ENCODE measurements at regions not wholly inside any gene's neighbourhood (a gene's known extent, or its start where the extent isn't known, plus 50 kb on each side); places are given as distances from the start of the nearest gene placed in this dataset.

- DNase-seq (ENCODE audit: low read depth), result no peak
Measured at GRCh38 chr13:104740641-104741222, 1674.5 kb upstream of the SLC10A2 start.

GRCh38 chr13:104737713-104738112 is 1671.5 kb upstream of the SLC10A2 start:
- no peak for DNase-seq (ENCODE audit: low read depth)

- DNase-seq (ENCODE audit: low read depth), result no peak
Measured at GRCh38 chr13:104733427-104733826, 1667.2 kb upstream of the SLC10A2 start.

GRCh38 chr13:104715111-104715510 is 1648.9 kb upstream of the SLC10A2 start:
- DNase-seq (ENCODE audit: low read depth), result no peak

GRCh38 chr13:104705031-104705750 is 1639.0 kb upstream of the SLC10A2 start:
- DNase-seq (ENCODE audit: low read depth), result no peak

- DNase-seq (ENCODE audit: low read depth), result no peak
Measured at GRCh38 chr13:104701591-104701990, 1635.4 kb upstream of the SLC10A2 start.

GRCh38 chr13:104694397-104694796 is 1628.2 kb upstream of the SLC10A2 start:
- no peak for DNase-seq (ENCODE audit: low read depth)

- DNase-seq (ENCODE audit: low read depth), result no peak
Measured at GRCh38 chr13:104693126-104693525, 1626.9 kb upstream of the SLC10A2 start.

- DNase-seq (ENCODE audit: low read depth), result no peak
Measured at GRCh38 chr13:104691767-104692467, 1625.7 kb upstream of the SLC10A2 start.

- DNase-seq (ENCODE audit: low read depth), result no peak
Measured at GRCh38 chr13:104686484-104686883, 1620.3 kb upstream of the SLC10A2 start.

- no peak for DNase-seq (ENCODE audit: low read depth)
Measured at GRCh38 chr13:104683789-104684188, 1617.6 kb upstream of the SLC10A2 start.

- no peak for DNase-seq (ENCODE audit: low read depth)
Measured at GRCh38 chr13:104678161-104678560, 1611.9 kb upstream of the SLC10A2 start.

GRCh38 chr13:104671901-104672300 is 1605.7 kb upstream of the SLC10A2 start:
- no peak for DNase-seq (ENCODE audit: low read depth)

GRCh38 chr13:104657196-104657595 is 1591.0 kb upstream of the SLC10A2 start:
- no peak for DNase-seq (ENCODE audit: low read depth)

- no peak for DNase-seq (ENCODE audit: low read depth)
Measured at GRCh38 chr13:104650431-104650830, 1584.2 kb upstream of the SLC10A2 start.

- DNase-seq (ENCODE audit: low read depth), result no peak
Measured at GRCh38 chr13:104648291-104648690, 1582.1 kb upstream of the SLC10A2 start.

- DNase-seq (ENCODE audit: low read depth), result no peak
Measured at GRCh38 chr13:104645786-104646185, 1579.6 kb upstream of the SLC10A2 start.

- DNase-seq (ENCODE audit: low read depth), result no peak
Measured at GRCh38 chr13:104641309-104641708, 1575.1 kb upstream of the SLC10A2 start.

- no peak for DNase-seq (ENCODE audit: low read depth)
Measured at GRCh38 chr13:104635879-104636278, 1569.7 kb upstream of the SLC10A2 start.

GRCh38 chr13:104634016-104634415 is 1567.8 kb upstream of the SLC10A2 start:
- no peak for DNase-seq (ENCODE audit: low read depth)

- DNase-seq (ENCODE audit: low read depth), result no peak
Measured at GRCh38 chr13:104632736-104633135, 1566.5 kb upstream of the SLC10A2 start.

- no peak for DNase-seq (ENCODE audit: low read depth)
Measured at GRCh38 chr13:104625201-104625600, 1559.0 kb upstream of the SLC10A2 start.

- DNase-seq (ENCODE audit: low read depth), result no peak
Measured at GRCh38 chr13:104616990-104617389, 1550.8 kb upstream of the SLC10A2 start.

Data from activated T-cell treated with anti-CD3 and anti-CD28 coated beads for 1 hour (primary cell).